Spleen (tissue), 11 donors: ENCODE measurements at regions not wholly inside any gene's neighbourhood (a gene's known extent, or its start where the extent isn't known, plus 50 kb on each side); places are given as distances from the start of the nearest gene placed in this dataset.

Experiments
- DNase-seq: peaks from one replicate; pipeline ENCODE4 v3.0.0-alpha.2; 2020
- H3K27ac ChIP-seq, 8 donors: fragments of 200-600 bp; sonication (generic) in 7 of 8; 1 replicate in 4 of 8; 2 replicates in 4 of 8; pipeline versions ENCODE4 v1.5.0 to v1.8.0; 2016 to 2021; ENCODE audit warnings: inconsistent platforms in 4 of 8, mild to moderate bottlenecking in 4 of 8, moderate library complexity in 1 of 8
- H3K27me3 ChIP-seq, 7 donors: fragments of 200-600 bp; sonication (generic) in 6 of 7; replicated peaks in 1 of 7; 1 replicate in 4 of 7; 2 replicates in 3 of 7; pipeline versions ENCODE4 v1.5.0 to v1.8.0; 2016 to 2021; ENCODE audit warnings: inconsistent platforms in 3 of 7, mild to moderate bottlenecking in 1 of 7
- H3K36me3 ChIP-seq, 6 donors: fragments of 200-600 bp; sonication (generic) in 5 of 6; 1 replicate in 4 of 6; 2 replicates in 2 of 6; pipeline versions ENCODE4 v1.5.0 to v1.8.0; 2016 to 2021; ENCODE audit warnings: inconsistent platforms in 2 of 6
- H3K4me1 ChIP-seq, 6 donors: fragments of 200-600 bp; sonication (generic) in 5 of 6; 1 replicate in 3 of 6; 2 replicates in 3 of 6; pipeline versions ENCODE4 v1.5.0 to v1.8.0; 2016 to 2021; ENCODE audit warnings: inconsistent platforms in 3 of 6
- H3K4me3 ChIP-seq, 8 donors: fragments of 200-600 bp; sonication (generic) in 7 of 8; 1 replicate in 4 of 8; 2 replicates in 4 of 8; pipeline versions ENCODE4 v1.5.0 to v1.8.0; 2016 to 2021; ENCODE audit warnings: inconsistent platforms in 4 of 8, mild to moderate bottlenecking in 4 of 8, moderate library complexity in 2 of 8
- H3K9me3 ChIP-seq, 8 donors: fragments of 200-600 bp; sonication (generic) in 7 of 8; 1 replicate in 4 of 8; 2 replicates in 4 of 8; pipeline versions ENCODE4 v1.5.0 to v1.8.0; 2016 to 2021; ENCODE audit warnings: inconsistent platforms in 4 of 8
- POLR2A ChIP-seq, 3 donors: fragments of 450-650 bp; IDR thresholded peaks; one replicate each; pipeline ENCODE4 v1.5.1; 2017; ENCODE audit warnings: antibody characterized with exemption in 3 of 3, mild to moderate bottlenecking in 1 of 3
- POLR2AphosphoS5 ChIP-seq, 3 donors: sonication (generic); formaldehyde crosslinking; IDR thresholded peaks; one replicate each; pipeline ENCODE4 v1.5.1; 2017; ENCODE audit warnings: antibody characterized with exemption in 3 of 3
- WGBS, 5 donors: extraction: QIAGEN DNeasy Blood & Tissue Kit in 3 of 5; methylation state at CpG; one replicate each; pipeline versions ENCODE4 v1.1.5 to v1.1.7; 2013 to 2018; 5-methylcytosine and 5-hydroxymethylcytosine counted together
- intact Hi-C: fragments of 100-400 bp; cut with DNase I; formaldehyde crosslinking; loops from one replicate; pipeline ENCODE4 v1.15.0; 2023; ENCODE audit warnings: low total_unique reads
- TF ChIP-seq, protein P1 (sequence below), 11 experiments: fragments of 200-600 bp in 7 of 11; fragments of 450-650 bp in 4 of 11; sonication (generic) in 4 of 11; IDR thresholded peaks in 8 of 11; conservative IDR thresholded peaks in 3 of 11; 1 replicate in 7 of 11; 2 replicates in 4 of 11; pipeline versions ENCODE4 v1.4.0 to v1.8.0; 2016 to 2021; ENCODE audit warnings: antibody characterized with exemption in 11 of 11, inconsistent platforms in 4 of 11, mild to moderate bottlenecking in 1 of 11
- donor health status: healthy with polysubstance abuse.
- donor health status: DM: no; HTN: no; CAD: no; lungs with moderate emphysema.
- donor health status: DM: no; HTN: no; CAD: no.
- donor health status: Bipolar disorder and iron deficiency.
- donor health status: healthy.
- donor health status: DM: no; HTN: no; CAD: no.
- donor health status: DM: yes; HTN: yes; CAD: no.

DNA sequence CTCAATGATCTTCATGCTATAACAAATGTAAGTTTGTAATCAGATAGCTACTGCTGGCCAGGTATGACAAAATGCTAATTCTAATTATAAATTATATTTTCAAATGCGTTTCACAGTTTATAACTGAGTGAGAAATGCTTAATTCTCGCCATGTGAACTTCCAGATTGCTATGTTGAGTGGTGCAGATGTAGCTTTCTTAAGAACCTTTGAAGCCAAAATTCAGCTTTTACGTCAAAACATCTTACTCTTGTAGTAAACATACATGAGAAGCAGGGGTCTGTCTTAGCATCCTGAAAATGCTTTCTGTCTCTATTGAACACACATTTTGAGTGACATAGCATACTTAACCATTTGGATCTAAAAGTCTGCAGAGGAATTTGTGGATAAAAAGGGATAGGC is 176.5 kb upstream of the PRICKLE1 start:
- intact Hi-C loops = no loop called here
- DNase-seq = no peak
- no peaks in the 10 kb centered on the region for H3K27me3 ChIP-seq
- H3K4me1 ChIP-seq = no peaks in the 10 kb centered on the region
- H3K4me3 ChIP-seq = no peak overlapping the region
- WGBS, 5 donors = 76 to 90% (median 83%) methylated on average over 3 of the region's 3 CpGs
- TF ChIP-seq POLR2A (IDR thresholded peaks at IDR 0.05) = no peak
- TF ChIP-seq, protein P1, sequence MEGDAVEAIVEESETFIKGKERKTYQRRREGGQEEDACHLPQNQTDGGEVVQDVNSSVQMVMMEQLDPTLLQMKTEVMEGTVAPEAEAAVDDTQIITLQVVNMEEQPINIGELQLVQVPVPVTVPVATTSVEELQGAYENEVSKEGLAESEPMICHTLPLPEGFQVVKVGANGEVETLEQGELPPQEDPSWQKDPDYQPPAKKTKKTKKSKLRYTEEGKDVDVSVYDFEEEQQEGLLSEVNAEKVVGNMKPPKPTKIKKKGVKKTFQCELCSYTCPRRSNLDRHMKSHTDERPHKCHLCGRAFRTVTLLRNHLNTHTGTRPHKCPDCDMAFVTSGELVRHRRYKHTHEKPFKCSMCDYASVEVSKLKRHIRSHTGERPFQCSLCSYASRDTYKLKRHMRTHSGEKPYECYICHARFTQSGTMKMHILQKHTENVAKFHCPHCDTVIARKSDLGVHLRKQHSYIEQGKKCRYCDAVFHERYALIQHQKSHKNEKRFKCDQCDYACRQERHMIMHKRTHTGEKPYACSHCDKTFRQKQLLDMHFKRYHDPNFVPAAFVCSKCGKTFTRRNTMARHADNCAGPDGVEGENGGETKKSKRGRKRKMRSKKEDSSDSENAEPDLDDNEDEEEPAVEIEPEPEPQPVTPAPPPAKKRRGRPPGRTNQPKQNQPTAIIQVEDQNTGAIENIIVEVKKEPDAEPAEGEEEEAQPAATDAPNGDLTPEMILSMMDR (IDR thresholded peaks at IDR 0.05 in 8 of 11, conservative IDR thresholded peaks at IDR 0.05 in 3 of 11) = no peak
- TF ChIP-seq POLR2AphosphoS5 (IDR thresholded peaks at IDR 0.05) = no peak
- H3K27ac ChIP-seq = no peak overlapping the region
- H3K36me3 ChIP-seq = no peaks in the 10 kb centered on the region
- H3K9me3 ChIP-seq = no peaks in the 10 kb centered on the region

DNA sequence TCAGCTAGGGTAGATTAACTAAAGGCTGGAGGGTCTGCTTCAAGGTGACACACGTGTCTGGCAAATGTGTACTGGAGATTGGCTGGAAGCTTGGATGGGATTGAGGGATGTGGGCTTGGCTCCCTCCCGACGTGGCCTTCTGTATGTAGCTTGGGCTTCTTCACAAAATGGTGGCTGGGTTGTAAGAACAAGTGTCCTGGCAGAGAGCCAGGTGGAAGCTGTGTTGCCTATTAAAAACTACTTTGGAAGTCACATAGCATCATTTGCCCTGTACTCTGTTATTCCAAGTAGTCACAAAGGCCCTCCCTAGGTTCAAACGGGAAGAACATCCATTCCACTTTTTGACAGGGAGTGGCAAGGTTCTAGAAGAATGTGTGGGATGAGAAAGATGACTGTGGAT is 174.1 kb upstream of the PRICKLE1 start:
- DNase-seq = no peak
- intact Hi-C loops = no loop called here
- TF ChIP-seq POLR2AphosphoS5 (IDR thresholded peaks at IDR 0.05) (no peak), POLR2A (IDR thresholded peaks at IDR 0.05) (no peak)
- TF ChIP-seq, protein P1 (IDR thresholded peaks at IDR 0.05 in 8 of 11, conservative IDR thresholded peaks at IDR 0.05 in 3 of 11) = no peak
- WGBS, 5 donors = 82 to 94% (median 87%) methylated on average over 4 of the region's 4 CpGs
- Histone ChIP-seq H3K4me1 (peaks cover 0 to 4% (median 0%) of the 10 kb centered on the region in 6 donors), H3K4me3 (no peak overlapping the region), H3K27ac (no peak overlapping the region), H3K36me3 (no peaks in the 10 kb centered on the region), H3K27me3 (no peaks in the 10 kb centered on the region), H3K9me3 (no peaks in the 10 kb centered on the region)

DNA sequence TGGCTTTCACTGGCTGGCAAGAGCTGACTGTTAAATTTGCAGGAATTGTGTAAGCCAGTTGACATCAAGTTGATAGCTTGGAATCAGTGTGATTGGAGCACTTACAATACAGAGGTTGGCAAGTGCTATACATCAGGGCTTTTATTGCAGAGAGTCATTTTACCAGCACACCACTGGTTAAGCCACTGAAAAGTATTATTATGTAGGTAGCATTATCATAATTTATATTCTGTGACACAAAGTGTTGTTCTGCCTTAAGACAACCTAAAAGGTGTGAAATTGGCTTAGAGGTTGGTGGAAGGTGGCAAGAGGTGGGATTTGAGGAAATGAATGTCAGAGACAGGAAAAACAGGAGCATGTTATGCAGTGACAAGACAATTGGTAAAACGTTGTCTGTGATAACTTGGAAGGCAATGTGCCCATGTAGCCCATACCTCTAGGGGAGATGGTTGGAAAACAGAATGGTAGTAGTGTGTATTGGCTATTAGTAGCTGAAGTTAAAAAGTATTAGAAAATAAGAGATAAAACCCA is 172.9 kb upstream of the PRICKLE1 start:
- intact Hi-C loops = no loop called here

DNA sequence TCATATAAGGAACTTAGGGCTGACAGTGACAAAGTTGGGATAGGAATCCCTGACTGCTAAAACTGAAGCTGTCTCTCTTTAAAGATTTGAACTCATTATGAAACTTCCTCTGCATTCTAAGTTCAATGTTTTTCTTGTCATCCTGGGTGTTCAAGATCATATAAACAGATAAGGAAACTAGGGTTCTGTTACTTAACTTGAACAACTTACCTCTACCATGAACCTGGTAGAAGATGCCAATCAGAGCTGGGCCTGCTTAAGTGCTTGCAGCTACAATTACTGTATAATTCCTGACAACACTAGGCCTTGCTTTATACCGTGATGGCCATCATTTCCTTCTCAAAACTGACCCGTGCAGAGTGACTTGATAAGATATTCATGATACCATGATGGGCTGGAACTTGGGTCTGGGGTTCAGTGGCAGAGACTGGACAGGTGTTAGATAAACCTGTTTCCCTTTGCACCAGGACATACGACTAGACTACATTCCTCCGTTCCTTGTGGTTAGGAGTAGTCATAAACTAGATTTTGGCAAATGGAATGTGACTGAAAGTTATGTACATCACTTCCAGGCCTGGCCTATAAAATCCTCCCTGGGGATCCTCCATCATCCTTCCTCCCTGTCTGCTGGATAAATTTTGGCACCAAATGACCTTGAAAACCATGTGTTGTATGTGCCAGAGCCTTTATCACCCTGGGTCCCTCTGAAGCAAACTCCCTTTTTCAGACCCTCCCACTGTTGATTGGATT is 172.2 kb upstream of the PRICKLE1 start:
- intact Hi-C loops = no loop called here
- WGBS, 5 donors = 66 to 87% (median 82%) methylated on average over 4 of the region's 4 CpGs
- Histone ChIP-seq H3K27ac (no peak overlapping the region), H3K27me3 (no peaks in the 10 kb centered on the region), H3K9me3 (no peaks in the 10 kb centered on the region), H3K4me3 (no peak overlapping the region), H3K36me3 (no peaks in the 10 kb centered on the region), H3K4me1 (peaks cover 0 to 4% (median 0%) of the 10 kb centered on the region in 6 donors)
- TF ChIP-seq POLR2A (IDR thresholded peaks at IDR 0.05) (no peak), POLR2AphosphoS5 (IDR thresholded peaks at IDR 0.05) (no peak)
- TF ChIP-seq, protein P1 (IDR thresholded peaks at IDR 0.05 in 8 of 11, conservative IDR thresholded peaks at IDR 0.05 in 3 of 11) = no peak
- no peak for DNase-seq

More for the DNA sequence above, 172.9 kb upstream of the PRICKLE1 start:
- WGBS, 5 donors = 15 to 34% (median 28%) methylated on average over 1 of the region's 1 CpG
- H3K36me3 ChIP-seq = no peaks in the 10 kb centered on the region
- TF ChIP-seq, protein P1 (IDR thresholded peaks at IDR 0.05 in 8 of 11, conservative IDR thresholded peaks at IDR 0.05 in 3 of 11) = no peak
- TF ChIP-seq POLR2AphosphoS5 (IDR thresholded peaks at IDR 0.05) (no peak), POLR2A (IDR thresholded peaks at IDR 0.05) (no peak)
- H3K4me1 ChIP-seq = peaks cover 0 to 4% (median 0%) of the 10 kb centered on the region in 6 donors
- no peaks in the 10 kb centered on the region for H3K9me3 ChIP-seq
- no peak for DNase-seq
- H3K4me3 ChIP-seq = no peak overlapping the region
- H3K27me3 ChIP-seq = no peaks in the 10 kb centered on the region
- H3K27ac ChIP-seq = no peak overlapping the region
